HCT116 (cell line): ENCODE measurements at regions not wholly inside any gene's neighbourhood (a gene's known extent, or its start where the extent isn't known, plus 50 kb on each side); places are given as distances from the start of the nearest gene placed in this dataset.

Source experiments
- ATF3 ChIP-seq: IDR thresholded peaks from 2 replicates; pipeline ENCODE4 v1.6.1; 2012
- CBX3 ChIP-seq: IDR thresholded peaks from 2 replicates; pipeline ENCODE4 v1.6.1; 2012; ENCODE audit warnings: low read depth
- CEBPB ChIP-seq: IDR thresholded peaks from 2 replicates; pipeline ENCODE4 v1.6.1; 2012; ENCODE audit warnings: low read depth
- EGR1 ChIP-seq: IDR thresholded peaks from 2 replicates; pipeline ENCODE4 v1.6.1; 2012; ENCODE audit warnings: low read depth
- EZH2 ChIP-seq: fragments of 200-600 bp; sonication (generic); IDR thresholded peaks from 2 replicates; pipeline ENCODE4 v1.6.1; 2017; ENCODE audit warnings: antibody characterized with exemption, mixed run types
- POLR2A ChIP-seq: IDR thresholded peaks from 2 replicates; pipeline ENCODE4 v1.7.0; 2011; ENCODE audit warnings: borderline replicate concordance; ENCODE audit not compliant: insufficient read depth, insufficient read length; ENCODE audit errors: extremely low read depth
- POLR2AphosphoS5 ChIP-seq: IDR thresholded peaks from 2 replicates; pipeline ENCODE4 v1.6.1; 2011; ENCODE audit warnings: mild to moderate bottlenecking, low read depth, low read length, moderate library complexity
- REST ChIP-seq: IDR thresholded peaks from 2 replicates; pipeline ENCODE4 v1.6.1; 2012; ENCODE audit warnings: low read depth
- SRF ChIP-seq: IDR thresholded peaks from 2 replicates; pipeline ENCODE4 v1.6.1; 2012; ENCODE audit warnings: low read depth
- ZFX ChIP-seq: fragments of 450-650 bp; IDR thresholded peaks from 2 replicates; pipeline ENCODE4 v1.6.1; 2017
- TF ChIP-seq, protein P1 (sequence below), 3 experiments: fragments of 200-600 bp in 1 of 3; sonication (generic) in 1 of 3; IDR thresholded peaks in 2 of 3; conservative IDR thresholded peaks in 1 of 3; 2 replicates each; pipeline ENCODE4 v1.5.1; 2012 to 2017; ENCODE audit warnings: low read depth in 2 of 3, low read length in 2 of 3, antibody characterized with exemption in 1 of 3, borderline replicate concordance in 1 of 3, control low read depth in 1 of 3, mild to moderate bottlenecking in 1 of 3, mixed read lengths in 1 of 3, mixed run types in 1 of 3, moderate library complexity in 1 of 3; ENCODE audit not compliant: insufficient read depth in 1 of 3

DNA sequence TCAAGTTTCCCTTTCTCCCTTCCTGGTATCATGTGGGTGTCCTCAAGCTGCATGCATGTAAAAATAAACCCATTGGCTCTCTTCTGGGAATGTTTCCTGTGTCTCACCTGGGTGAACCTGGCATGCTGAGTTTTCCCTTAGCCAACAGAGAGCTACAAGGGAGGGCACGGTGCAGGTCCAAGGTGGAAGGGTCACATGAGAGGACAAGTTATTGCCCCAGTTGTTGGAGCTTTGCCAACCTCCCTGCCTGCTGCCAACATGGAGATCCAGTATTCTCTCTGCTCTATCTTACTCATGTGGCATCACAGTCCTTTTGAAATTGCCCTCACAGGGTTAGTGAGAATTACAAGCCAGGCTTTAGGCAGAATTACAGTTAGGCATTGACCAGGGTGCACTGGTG, 196.1 kb upstream of the GYPA start:
- TF ChIP-seq EGR1 (no peak), POLR2A (no peak), POLR2AphosphoS5 (no peak), SRF (no peak), CBX3 (no peak), EZH2 (no peak), ATF3 (no peak), CEBPB (no peak), REST (no peak), ZFX (no peak)
- TF ChIP-seq, protein P1, sequence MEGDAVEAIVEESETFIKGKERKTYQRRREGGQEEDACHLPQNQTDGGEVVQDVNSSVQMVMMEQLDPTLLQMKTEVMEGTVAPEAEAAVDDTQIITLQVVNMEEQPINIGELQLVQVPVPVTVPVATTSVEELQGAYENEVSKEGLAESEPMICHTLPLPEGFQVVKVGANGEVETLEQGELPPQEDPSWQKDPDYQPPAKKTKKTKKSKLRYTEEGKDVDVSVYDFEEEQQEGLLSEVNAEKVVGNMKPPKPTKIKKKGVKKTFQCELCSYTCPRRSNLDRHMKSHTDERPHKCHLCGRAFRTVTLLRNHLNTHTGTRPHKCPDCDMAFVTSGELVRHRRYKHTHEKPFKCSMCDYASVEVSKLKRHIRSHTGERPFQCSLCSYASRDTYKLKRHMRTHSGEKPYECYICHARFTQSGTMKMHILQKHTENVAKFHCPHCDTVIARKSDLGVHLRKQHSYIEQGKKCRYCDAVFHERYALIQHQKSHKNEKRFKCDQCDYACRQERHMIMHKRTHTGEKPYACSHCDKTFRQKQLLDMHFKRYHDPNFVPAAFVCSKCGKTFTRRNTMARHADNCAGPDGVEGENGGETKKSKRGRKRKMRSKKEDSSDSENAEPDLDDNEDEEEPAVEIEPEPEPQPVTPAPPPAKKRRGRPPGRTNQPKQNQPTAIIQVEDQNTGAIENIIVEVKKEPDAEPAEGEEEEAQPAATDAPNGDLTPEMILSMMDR (IDR thresholded peaks at IDR 0.05 in 2 of 3, conservative IDR thresholded peaks at IDR 0.05 in 1 of 3; ENCODE audit: borderline replicate concordance in 1 of 3, insufficient read depth in 1 of 3, low read depth in 2 of 3, low read length in 2 of 3): no peak
